ENCODE measurements at regions not wholly inside any gene's neighbourhood (a gene's known extent, or its start where the extent isn't known, plus 50 kb on each side); places are given as distances from the start of the nearest gene placed in this dataset.

DNA sequence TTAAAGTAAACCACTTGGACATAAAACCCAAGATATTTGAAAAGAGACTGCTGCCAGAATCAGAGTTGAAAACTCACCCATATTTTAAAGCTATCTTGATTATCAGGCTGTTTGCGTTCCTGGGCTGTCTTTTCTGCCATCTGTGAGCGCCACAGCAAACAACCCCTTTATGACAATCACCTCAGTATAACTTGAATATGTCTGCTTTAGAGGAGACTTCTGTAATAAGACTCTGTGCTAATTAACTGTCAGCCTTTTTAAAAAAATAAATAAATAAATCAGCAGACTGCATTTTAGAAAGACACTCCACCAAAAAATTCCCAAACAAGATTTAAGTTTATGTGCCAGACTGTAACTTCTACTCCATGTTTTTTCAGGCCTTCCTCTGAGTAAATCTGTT is 375.7 kb upstream of the CCNH start:
- TF ChIP-seq, protein P1, sequence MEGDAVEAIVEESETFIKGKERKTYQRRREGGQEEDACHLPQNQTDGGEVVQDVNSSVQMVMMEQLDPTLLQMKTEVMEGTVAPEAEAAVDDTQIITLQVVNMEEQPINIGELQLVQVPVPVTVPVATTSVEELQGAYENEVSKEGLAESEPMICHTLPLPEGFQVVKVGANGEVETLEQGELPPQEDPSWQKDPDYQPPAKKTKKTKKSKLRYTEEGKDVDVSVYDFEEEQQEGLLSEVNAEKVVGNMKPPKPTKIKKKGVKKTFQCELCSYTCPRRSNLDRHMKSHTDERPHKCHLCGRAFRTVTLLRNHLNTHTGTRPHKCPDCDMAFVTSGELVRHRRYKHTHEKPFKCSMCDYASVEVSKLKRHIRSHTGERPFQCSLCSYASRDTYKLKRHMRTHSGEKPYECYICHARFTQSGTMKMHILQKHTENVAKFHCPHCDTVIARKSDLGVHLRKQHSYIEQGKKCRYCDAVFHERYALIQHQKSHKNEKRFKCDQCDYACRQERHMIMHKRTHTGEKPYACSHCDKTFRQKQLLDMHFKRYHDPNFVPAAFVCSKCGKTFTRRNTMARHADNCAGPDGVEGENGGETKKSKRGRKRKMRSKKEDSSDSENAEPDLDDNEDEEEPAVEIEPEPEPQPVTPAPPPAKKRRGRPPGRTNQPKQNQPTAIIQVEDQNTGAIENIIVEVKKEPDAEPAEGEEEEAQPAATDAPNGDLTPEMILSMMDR (conservative IDR thresholded peaks at IDR 0.05; ENCODE audit: low read depth in 2 of 2), result no peak
- TF ChIP-seq EZH2phosphoT487 (IDR thresholded peaks at IDR 0.05; ENCODE audit: unreplicated experiment) (no peak), EZH2 (IDR thresholded peaks at IDR 0.05; ENCODE audit: low read depth, unreplicated experiment) (no peak), POLR2AphosphoS5 (IDR thresholded peaks at IDR 0.05; ENCODE audit: low read depth) (no peak), CREB1 (CRISPR knock-in tag; IDR thresholded peaks at IDR 0.05; ENCODE audit: low read depth) (no peak), JUNB (IDR thresholded peaks at IDR 0.05; ENCODE audit: unreplicated experiment) (no peak), NANOG (IDR thresholded peaks at IDR 0.05; ENCODE audit: borderline replicate concordance) (no peak), STAT1 (IDR thresholded peaks at IDR 0.05; ENCODE audit: unreplicated experiment) (no peak)
- TF ChIP-seq, protein P2, sequence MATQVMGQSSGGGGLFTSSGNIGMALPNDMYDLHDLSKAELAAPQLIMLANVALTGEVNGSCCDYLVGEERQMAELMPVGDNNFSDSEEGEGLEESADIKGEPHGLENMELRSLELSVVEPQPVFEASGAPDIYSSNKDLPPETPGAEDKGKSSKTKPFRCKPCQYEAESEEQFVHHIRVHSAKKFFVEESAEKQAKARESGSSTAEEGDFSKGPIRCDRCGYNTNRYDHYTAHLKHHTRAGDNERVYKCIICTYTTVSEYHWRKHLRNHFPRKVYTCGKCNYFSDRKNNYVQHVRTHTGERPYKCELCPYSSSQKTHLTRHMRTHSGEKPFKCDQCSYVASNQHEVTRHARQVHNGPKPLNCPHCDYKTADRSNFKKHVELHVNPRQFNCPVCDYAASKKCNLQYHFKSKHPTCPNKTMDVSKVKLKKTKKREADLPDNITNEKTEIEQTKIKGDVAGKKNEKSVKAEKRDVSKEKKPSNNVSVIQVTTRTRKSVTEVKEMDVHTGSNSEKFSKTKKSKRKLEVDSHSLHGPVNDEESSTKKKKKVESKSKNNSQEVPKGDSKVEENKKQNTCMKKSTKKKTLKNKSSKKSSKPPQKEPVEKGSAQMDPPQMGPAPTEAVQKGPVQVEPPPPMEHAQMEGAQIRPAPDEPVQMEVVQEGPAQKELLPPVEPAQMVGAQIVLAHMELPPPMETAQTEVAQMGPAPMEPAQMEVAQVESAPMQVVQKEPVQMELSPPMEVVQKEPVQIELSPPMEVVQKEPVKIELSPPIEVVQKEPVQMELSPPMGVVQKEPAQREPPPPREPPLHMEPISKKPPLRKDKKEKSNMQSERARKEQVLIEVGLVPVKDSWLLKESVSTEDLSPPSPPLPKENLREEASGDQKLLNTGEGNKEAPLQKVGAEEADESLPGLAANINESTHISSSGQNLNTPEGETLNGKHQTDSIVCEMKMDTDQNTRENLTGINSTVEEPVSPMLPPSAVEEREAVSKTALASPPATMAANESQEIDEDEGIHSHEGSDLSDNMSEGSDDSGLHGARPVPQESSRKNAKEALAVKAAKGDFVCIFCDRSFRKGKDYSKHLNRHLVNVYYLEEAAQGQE (IDR thresholded peaks at IDR 0.05; ENCODE audit: unreplicated experiment), result no peak
- TF ChIP-seq, protein P3, sequence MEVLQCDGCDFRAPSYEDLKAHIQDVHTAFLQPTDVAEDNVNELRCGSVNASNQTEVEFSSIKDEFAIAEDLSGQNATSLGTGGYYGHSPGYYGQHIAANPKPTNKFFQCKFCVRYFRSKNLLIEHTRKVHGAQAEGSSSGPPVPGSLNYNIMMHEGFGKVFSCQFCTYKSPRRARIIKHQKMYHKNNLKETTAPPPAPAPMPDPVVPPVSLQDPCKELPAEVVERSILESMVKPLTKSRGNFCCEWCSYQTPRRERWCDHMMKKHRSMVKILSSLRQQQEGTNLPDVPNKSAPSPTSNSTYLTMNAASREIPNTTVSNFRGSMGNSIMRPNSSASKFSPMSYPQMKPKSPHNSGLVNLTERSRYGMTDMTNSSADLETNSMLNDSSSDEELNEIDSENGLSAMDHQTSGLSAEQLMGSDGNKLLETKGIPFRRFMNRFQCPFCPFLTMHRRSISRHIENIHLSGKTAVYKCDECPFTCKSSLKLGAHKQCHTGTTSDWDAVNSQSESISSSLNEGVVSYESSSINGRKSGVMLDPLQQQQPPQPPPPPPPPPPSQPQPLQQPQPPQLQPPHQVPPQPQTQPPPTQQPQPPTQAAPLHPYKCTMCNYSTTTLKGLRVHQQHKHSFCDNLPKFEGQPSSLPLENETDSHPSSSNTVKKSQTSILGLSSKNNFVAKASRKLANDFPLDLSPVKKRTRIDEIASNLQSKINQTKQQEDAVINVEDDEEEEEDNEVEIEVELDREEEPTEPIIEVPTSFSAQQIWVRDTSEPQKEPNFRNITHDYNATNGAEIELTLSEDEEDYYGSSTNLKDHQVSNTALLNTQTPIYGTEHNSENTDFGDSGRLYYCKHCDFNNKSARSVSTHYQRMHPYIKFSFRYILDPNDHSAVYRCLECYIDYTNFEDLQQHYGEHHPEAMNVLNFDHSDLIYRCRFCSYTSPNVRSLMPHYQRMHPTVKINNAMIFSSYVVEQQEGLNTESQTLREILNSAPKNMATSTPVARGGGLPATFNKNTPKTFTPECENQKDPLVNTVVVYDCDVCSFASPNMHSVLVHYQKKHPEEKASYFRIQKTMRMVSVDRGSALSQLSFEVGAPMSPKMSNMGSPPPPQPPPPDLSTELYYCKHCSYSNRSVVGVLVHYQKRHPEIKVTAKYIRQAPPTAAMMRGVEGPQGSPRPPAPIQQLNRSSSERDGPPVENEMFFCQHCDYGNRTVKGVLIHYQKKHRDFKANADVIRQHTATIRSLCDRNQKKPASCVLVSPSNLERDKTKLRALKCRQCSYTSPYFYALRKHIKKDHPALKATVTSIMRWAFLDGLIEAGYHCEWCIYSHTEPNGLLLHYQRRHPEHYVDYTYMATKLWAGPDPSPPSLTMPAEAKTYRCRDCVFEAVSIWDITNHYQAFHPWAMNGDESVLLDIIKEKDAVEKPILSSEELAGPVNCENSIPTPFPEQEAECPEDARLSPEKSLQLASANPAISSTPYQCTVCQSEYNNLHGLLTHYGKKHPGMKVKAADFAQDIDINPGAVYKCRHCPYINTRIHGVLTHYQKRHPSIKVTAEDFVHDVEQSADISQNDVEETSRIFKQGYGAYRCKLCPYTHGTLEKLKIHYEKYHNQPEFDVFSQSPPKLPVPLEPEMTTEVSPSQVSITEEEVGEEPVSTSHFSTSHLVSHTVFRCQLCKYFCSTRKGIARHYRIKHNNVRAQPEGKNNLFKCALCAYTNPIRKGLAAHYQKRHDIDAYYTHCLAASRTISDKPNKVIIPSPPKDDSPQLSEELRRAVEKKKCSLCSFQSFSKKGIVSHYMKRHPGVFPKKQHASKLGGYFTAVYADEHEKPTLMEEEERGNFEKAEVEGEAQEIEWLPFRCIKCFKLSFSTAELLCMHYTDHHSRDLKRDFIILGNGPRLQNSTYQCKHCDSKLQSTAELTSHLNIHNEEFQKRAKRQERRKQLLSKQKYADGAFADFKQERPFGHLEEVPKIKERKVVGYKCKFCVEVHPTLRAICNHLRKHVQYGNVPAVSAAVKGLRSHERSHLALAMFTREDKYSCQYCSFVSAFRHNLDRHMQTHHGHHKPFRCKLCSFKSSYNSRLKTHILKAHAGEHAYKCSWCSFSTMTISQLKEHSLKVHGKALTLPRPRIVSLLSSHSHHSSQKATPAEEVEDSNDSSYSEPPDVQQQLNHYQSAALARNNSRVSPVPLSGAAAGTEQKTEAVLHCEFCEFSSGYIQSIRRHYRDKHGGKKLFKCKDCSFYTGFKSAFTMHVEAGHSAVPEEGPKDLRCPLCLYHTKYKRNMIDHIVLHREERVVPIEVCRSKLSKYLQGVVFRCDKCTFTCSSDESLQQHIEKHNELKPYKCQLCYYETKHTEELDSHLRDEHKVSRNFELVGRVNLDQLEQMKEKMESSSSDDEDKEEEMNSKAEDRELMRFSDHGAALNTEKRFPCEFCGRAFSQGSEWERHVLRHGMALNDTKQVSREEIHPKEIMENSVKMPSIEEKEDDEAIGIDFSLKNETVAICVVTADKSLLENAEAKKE (CRISPR knock-in tag; IDR thresholded peaks at IDR 0.05), result no peak

Measured in GM23338 (cell line).